Cardiac muscle cell (in vitro differentiated cells and primary cell): ENCODE measurements at regions not wholly inside any gene's neighbourhood (a gene's known extent, or its start where the extent isn't known, plus 50 kb on each side); places are given as distances from the start of the nearest gene placed in this dataset.
A peak's percentile ranks its signal among the peaks of the same experiment; 100 is the strongest.

Source experiments
- DNase-seq, 2 donors: peaks; one replicate each; pipeline versions ENCODE4 v3.0.0 to v3.0.0-alpha.2; 2010 to 2017; ENCODE audit warnings: low read depth in 1 of 2, low spot score in 1 of 2
- H3K27ac ChIP-seq: fragments of 200-600 bp; sonication (generic); 2 replicates; pipeline ENCODE4 v1.5.1; 2016
- H3K27me3 ChIP-seq: fragments of 200-600 bp; sonication (generic); 2 replicates; pipeline ENCODE4 v1.6.0; 2016; ENCODE audit warnings: control low read depth
- H3K36me3 ChIP-seq: fragments of 200-600 bp; sonication (generic); 2 replicates; pipeline ENCODE4 v1.5.1; 2016; ENCODE audit warnings: control low read depth
- H3K4me1 ChIP-seq: fragments of 200-600 bp; sonication (generic); 2 replicates; pipeline ENCODE4 v1.8.1; 2017; ENCODE audit warnings: low read depth, mild to moderate bottlenecking, mixed run types
- H3K4me3 ChIP-seq: fragments of 200-600 bp; sonication (generic); 2 replicates; pipeline ENCODE4 v1.5.1; 2016; ENCODE audit warnings: mild to moderate bottlenecking
- H3K9me3 ChIP-seq: fragments of 200-600 bp; sonication (generic); 2 replicates; pipeline ENCODE4 v1.5.1; 2017; ENCODE audit warnings: low read depth, mild to moderate bottlenecking, control low read depth
- CTCF ChIP-seq: IDR thresholded peaks from 2 replicates; pipeline ENCODE4 v1.5.1; 2012; ENCODE audit warnings: low read depth, mild to moderate bottlenecking, low read length

GRCh38 chr15:98231696-98232440 is 271.4 kb downstream of the ARRDC4 start:
- no peak for TF ChIP-seq CTCF
- no peak overlapping the region for H3K27ac ChIP-seq
- no peaks in the 10 kb centered on the region for H3K36me3 ChIP-seq
- no peaks in the 10 kb centered on the region for H3K27me3 ChIP-seq
- peak in 1 of 2 donors; percentile 37 for DNase-seq
- H3K4me1 ChIP-seq = no peaks in the 10 kb centered on the region
- no peaks in the 10 kb centered on the region for H3K9me3 ChIP-seq
- H3K4me3 ChIP-seq = no peak overlapping the region

- TF ChIP-seq CTCF = no peak
- no peaks in the 10 kb centered on the region for H3K9me3 ChIP-seq
Observed at GRCh38 chr15:98232761-98233160, 272.3 kb downstream of the ARRDC4 start.

GRCh38 chr15:98233873-98234272 is 273.4 kb downstream of the ARRDC4 start:
- H3K36me3 ChIP-seq = no peaks in the 10 kb centered on the region
- no peaks in the 10 kb centered on the region for H3K4me1 ChIP-seq
- DNase-seq = no peak
- no peaks in the 10 kb centered on the region for H3K9me3 ChIP-seq
- no peak for TF ChIP-seq CTCF
- H3K4me3 ChIP-seq = no peak overlapping the region
- no peaks in the 10 kb centered on the region for H3K27me3 ChIP-seq
- H3K27ac ChIP-seq = no peak overlapping the region

More at GRCh38 chr15:98232761-98233160, 272.3 kb downstream of the ARRDC4 start:
- Histone ChIP-seq H3K36me3 (no peaks in the 10 kb centered on the region), H3K27ac (no peak overlapping the region), H3K4me3 (no peak overlapping the region), H3K4me1 (no peaks in the 10 kb centered on the region), H3K27me3 (no peaks in the 10 kb centered on the region)
- DNase-seq = no peak

GRCh38 chr15:98240303-98240702 is 279.8 kb downstream of the ARRDC4 start:
- H3K27me3 ChIP-seq = no peaks in the 10 kb centered on the region
- no peak for DNase-seq
- no peaks in the 10 kb centered on the region for H3K9me3 ChIP-seq
- H3K4me3 ChIP-seq = no peak overlapping the region
- no peaks in the 10 kb centered on the region for H3K36me3 ChIP-seq
- H3K27ac ChIP-seq = no peak overlapping the region
- H3K4me1 ChIP-seq = no peaks in the 10 kb centered on the region
- TF ChIP-seq CTCF = no peak

GRCh38 chr15:98241032-98241554 is 280.6 kb downstream of the ARRDC4 start:
- no peak for DNase-seq
- no peaks in the 10 kb centered on the region for H3K36me3 ChIP-seq
- no peak overlapping the region for H3K4me3 ChIP-seq
- no peaks in the 10 kb centered on the region for H3K9me3 ChIP-seq
- no peaks in the 10 kb centered on the region for H3K27me3 ChIP-seq
- no peaks in the 10 kb centered on the region for H3K4me1 ChIP-seq
- H3K27ac ChIP-seq = no peak overlapping the region
- TF ChIP-seq CTCF = no peak
